HCT116 (cell line): ENCODE measurements at regions not wholly inside any gene's neighbourhood (a gene's known extent, or its start where the extent isn't known, plus 50 kb on each side); places are given as distances from the start of the nearest gene placed in this dataset.

Experiments used
- ATAC-seq: fragments of 200-7000 bp; cut with Tn5 transposase; 2 replicates; pipeline ENCODE4 v1.9.1; 2020; ENCODE audit warnings: mild to moderate bottlenecking, moderate library complexity
- BruUV-seq: library from RNA; stranded (reverse); fragments of 400-500 nt; replicated peaks from 2 replicates; lab custom pipeline; 2021; lab: Mats Ljungman, UMichigan
- CTCF ChIA-PET: fragments of 300-600 bp; sonication (Branson Sonifier 250); formaldehyde crosslinking; loops from one replicate; lab custom pipeline; 2021; ENCODE audit warnings: antibody characterized with exemption; lab: Charles Lee
- POLR2A ChIA-PET: fragments of 300-600, 350-600 bp; sonication (Branson Sonifier 250); formaldehyde crosslinking; loops from one replicate; lab custom pipeline; 2021; ENCODE audit warnings: antibody characterized with exemption; lab: Charles Lee
- RAD21 ChIA-PET, 2 experiments: fragments of 300-600 bp; sonication (Branson Sonifier 250); formaldehyde crosslinking; loops; one replicate each; lab custom pipeline; 2023; ENCODE audit warnings: low total read pairs in 2 of 2; ENCODE audit not compliant: uncharacterized antibody in 2 of 2, unreplicated experiment in 2 of 2, low non-redundant PET in 1 of 2; lab: Charles Lee
- DNase-seq: peaks from one replicate; pipeline ENCODE4 v3.0.0-alpha.2; 2010; ENCODE audit warnings: low read depth, low spot score
- H2AFZ ChIP-seq: fragments of 200-600 bp; shearing (Covaris generic), sonication (generic); 2 replicates; pipeline ENCODE4 v1.6.1; 2017; ENCODE audit warnings: low read depth, mixed run types, mixed read lengths, antibody characterized with exemption, low read length; ENCODE audit not compliant: poor library complexity, severe bottlenecking
- H3K27ac ChIP-seq: 2 replicates; pipeline ENCODE4 v1.5.1; 2012; ENCODE audit warnings: low read depth, low read length
- H3K27me3 ChIP-seq: fragments of 200-600 bp; sonication (generic); 2 replicates; pipeline ENCODE4 v1.6.1; 2016; ENCODE audit warnings: mixed run types, low read length, mixed read lengths; ENCODE audit not compliant: insufficient read depth
- H3K36me3 ChIP-seq, 2 experiments: fragments of 200-500 bp in 1 of 2; fragments of 200-600 bp in 1 of 2; sonication (Bioruptor generic) in 1 of 2; sonication (generic) in 1 of 2; 2 replicates each; pipeline versions ENCODE4 v1.5.1 to v1.6.1; 2014 to 2016; ENCODE audit warnings: low read length in 2 of 2, inconsistent platforms in 1 of 2, mixed read lengths in 1 of 2, mixed run types in 1 of 2; ENCODE audit not compliant: insufficient read depth in 2 of 2, control insufficient read depth in 1 of 2
- H3K4me1 ChIP-seq, 2 experiments: fragments of 200-600 bp in 1 of 2; sonication (generic) in 1 of 2; 2 replicates each; pipeline versions ENCODE4 v1.5.1 to v1.6.1; 2012 to 2017; ENCODE audit warnings: low read length in 2 of 2, inconsistent platforms in 1 of 2, mild to moderate bottlenecking in 1 of 2, mixed read lengths in 1 of 2, mixed run types in 1 of 2, moderate library complexity in 1 of 2; ENCODE audit not compliant: insufficient read depth in 2 of 2, control insufficient read depth in 1 of 2
- H3K4me2 ChIP-seq: fragments of 200-600 bp; sonication (generic); 2 replicates; pipeline ENCODE4 v1.6.1; 2017; ENCODE audit warnings: mixed run types, low read length, mixed read lengths
- H3K4me3 ChIP-seq, 2 experiments: fragments of 200-600 bp in 1 of 2; sonication (generic) in 1 of 2; replicated peaks in 1 of 2; 2 replicates each; pipeline ENCODE4 v1.5.1; 2011 to 2016; ENCODE audit warnings: low read length in 2 of 2, control low read depth in 1 of 2, low read depth in 1 of 2, mild to moderate bottlenecking in 1 of 2, mixed read lengths in 1 of 2, mixed run types in 1 of 2
- H3K79me2 ChIP-seq: fragments of 200-600 bp; sonication (generic); 2 replicates; pipeline ENCODE4 v1.6.1; 2017; ENCODE audit warnings: mild to moderate bottlenecking, mixed run types, low read length, moderate library complexity, mixed read lengths; ENCODE audit not compliant: insufficient read depth
- H3K9ac ChIP-seq: fragments of 200-600 bp; sonication (generic); 2 replicates; pipeline ENCODE4 v1.6.1; 2016; ENCODE audit warnings: low read length, mixed read lengths
- H3K9me2 ChIP-seq: fragments of 200-600 bp; sonication (generic), shearing (Covaris generic); 2 replicates; pipeline ENCODE4 v1.6.1; 2017; ENCODE audit warnings: mixed run types, mild to moderate bottlenecking, moderate library complexity; ENCODE audit not compliant: insufficient read depth
- H3K9me3 ChIP-seq, 2 experiments: fragments of 200-500 bp in 1 of 2; fragments of 200-600 bp in 1 of 2; sonication (Bioruptor generic) in 1 of 2; sonication (generic) in 1 of 2; 2 replicates each; pipeline ENCODE4 v1.6.1; 2014 to 2017; ENCODE audit warnings: low read length in 2 of 2, mixed read lengths in 2 of 2, inconsistent platforms in 1 of 2, low read depth in 1 of 2, mild to moderate bottlenecking in 1 of 2, mixed run types in 1 of 2, moderate library complexity in 1 of 2; ENCODE audit not compliant: control insufficient read depth in 1 of 2, insufficient read depth in 1 of 2
- H4K20me1 ChIP-seq: fragments of 200-600 bp; sonication (generic), shearing (Covaris generic); 2 replicates; pipeline ENCODE4 v1.6.1; 2017; ENCODE audit warnings: mixed run types, mild to moderate bottlenecking, moderate library complexity; ENCODE audit not compliant: insufficient read depth
- EZH2 ChIP-seq: fragments of 200-600 bp; sonication (generic); IDR thresholded peaks from 2 replicates; pipeline ENCODE4 v1.6.1; 2017; ENCODE audit warnings: antibody characterized with exemption, mixed run types
- RAD21 ChIP-seq: IDR thresholded peaks from 2 replicates; pipeline ENCODE4 v1.6.1; 2012; ENCODE audit warnings: low read depth, mild to moderate bottlenecking
- intact Hi-C: fragments of 100-400 bp; cut with micrococcal nuclease; formaldehyde crosslinking; loops from 2 replicates; pipeline ENCODE4 v1.10.0; 2022
- TF ChIP-seq, protein P1 (sequence below), 3 experiments: fragments of 200-600 bp in 1 of 3; sonication (generic) in 1 of 3; IDR thresholded peaks in 2 of 3; conservative IDR thresholded peaks in 1 of 3; 2 replicates each; pipeline ENCODE4 v1.5.1; 2012 to 2017; ENCODE audit warnings: low read depth in 2 of 3, low read length in 2 of 3, antibody characterized with exemption in 1 of 3, borderline replicate concordance in 1 of 3, control low read depth in 1 of 3, mild to moderate bottlenecking in 1 of 3, mixed read lengths in 1 of 3, mixed run types in 1 of 3, moderate library complexity in 1 of 3; ENCODE audit not compliant: insufficient read depth in 1 of 3
- TF ChIP-seq, protein P2 (sequence below): IDR thresholded peaks from 2 replicates; pipeline ENCODE4 v1.6.1; 2011; ENCODE audit warnings: mild to moderate bottlenecking, low read length, moderate library complexity; ENCODE audit not compliant: insufficient replicate concordance; ENCODE audit errors: extremely low read depth

DNA sequence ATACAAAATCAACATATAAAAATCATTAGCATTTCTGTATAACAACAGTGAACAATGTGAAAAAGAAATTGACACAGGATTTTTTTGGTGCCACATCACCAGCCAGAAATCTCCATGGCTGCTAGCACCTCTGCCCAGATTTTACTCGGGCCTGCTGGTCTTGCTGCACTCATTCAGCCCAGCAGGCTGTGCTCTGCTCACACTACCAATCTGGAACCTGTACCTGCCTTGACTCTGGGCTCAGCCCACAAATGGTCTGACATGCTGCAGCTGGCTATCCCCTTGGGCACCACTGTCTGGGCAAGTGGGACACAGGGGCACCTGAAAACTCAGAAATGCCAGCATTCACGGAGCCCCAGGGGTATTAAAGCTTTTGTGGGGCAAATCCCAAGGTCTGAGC is 392.5 kb upstream of the NRXN1 start:
- CTCF ChIA-PET, result interaction anchor here (1.0 to 1.2 kb wide), 2 partner anchors 225 to 371 kb away, joined by 3 to 4 read pairs; no protein-coding TSS in a partner anchor
- intact Hi-C loops, result no loop called here
- Histone ChIP-seq H3K27ac (no peak overlapping the region), H3K4me3 (no peak overlapping the region), H3K36me3 (no peaks in the 10 kb centered on the region), H3K9ac (no peak overlapping the region), H4K20me1 (no peaks in the 10 kb centered on the region), H3K79me2 (no peaks in the 10 kb centered on the region), H3K9me2 (no peaks in the 10 kb centered on the region), H2AFZ (no peak overlapping the region), H3K9me3 (no peaks in the 10 kb centered on the region), H3K27me3 (no peaks in the 10 kb centered on the region), H3K4me1 (no peaks in the 10 kb centered on the region), H3K4me2 (no peak overlapping the region)
- POLR2A ChIA-PET, result no interaction called here
- ATAC-seq (peak; percentile 87), DNase-seq (peak; percentile 26)
- TF ChIP-seq, protein P1, sequence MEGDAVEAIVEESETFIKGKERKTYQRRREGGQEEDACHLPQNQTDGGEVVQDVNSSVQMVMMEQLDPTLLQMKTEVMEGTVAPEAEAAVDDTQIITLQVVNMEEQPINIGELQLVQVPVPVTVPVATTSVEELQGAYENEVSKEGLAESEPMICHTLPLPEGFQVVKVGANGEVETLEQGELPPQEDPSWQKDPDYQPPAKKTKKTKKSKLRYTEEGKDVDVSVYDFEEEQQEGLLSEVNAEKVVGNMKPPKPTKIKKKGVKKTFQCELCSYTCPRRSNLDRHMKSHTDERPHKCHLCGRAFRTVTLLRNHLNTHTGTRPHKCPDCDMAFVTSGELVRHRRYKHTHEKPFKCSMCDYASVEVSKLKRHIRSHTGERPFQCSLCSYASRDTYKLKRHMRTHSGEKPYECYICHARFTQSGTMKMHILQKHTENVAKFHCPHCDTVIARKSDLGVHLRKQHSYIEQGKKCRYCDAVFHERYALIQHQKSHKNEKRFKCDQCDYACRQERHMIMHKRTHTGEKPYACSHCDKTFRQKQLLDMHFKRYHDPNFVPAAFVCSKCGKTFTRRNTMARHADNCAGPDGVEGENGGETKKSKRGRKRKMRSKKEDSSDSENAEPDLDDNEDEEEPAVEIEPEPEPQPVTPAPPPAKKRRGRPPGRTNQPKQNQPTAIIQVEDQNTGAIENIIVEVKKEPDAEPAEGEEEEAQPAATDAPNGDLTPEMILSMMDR (IDR thresholded peaks at IDR 0.05 in 2 of 3, conservative IDR thresholded peaks at IDR 0.05 in 1 of 3; ENCODE audit: borderline replicate concordance in 1 of 3, insufficient read depth in 1 of 3, low read depth in 2 of 3, low read length in 2 of 3), result peak in 2 of 3 experiments; percentile 46 to 56; a peak in 4 of 6 replicates
- TF ChIP-seq EZH2 (no peak), RAD21 (peak; percentile 67)
- TF ChIP-seq, protein P2, sequence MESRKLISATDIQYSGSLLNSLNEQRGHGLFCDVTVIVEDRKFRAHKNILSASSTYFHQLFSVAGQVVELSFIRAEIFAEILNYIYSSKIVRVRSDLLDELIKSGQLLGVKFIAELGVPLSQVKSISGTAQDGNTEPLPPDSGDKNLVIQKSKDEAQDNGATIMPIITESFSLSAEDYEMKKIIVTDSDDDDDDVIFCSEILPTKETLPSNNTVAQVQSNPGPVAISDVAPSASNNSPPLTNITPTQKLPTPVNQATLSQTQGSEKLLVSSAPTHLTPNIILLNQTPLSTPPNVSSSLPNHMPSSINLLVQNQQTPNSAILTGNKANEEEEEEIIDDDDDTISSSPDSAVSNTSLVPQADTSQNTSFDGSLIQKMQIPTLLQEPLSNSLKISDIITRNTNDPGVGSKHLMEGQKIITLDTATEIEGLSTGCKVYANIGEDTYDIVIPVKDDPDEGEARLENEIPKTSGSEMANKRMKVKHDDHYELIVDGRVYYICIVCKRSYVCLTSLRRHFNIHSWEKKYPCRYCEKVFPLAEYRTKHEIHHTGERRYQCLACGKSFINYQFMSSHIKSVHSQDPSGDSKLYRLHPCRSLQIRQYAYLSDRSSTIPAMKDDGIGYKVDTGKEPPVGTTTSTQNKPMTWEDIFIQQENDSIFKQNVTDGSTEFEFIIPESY, result no peak
- no TSS peak for BruUV-seq
- RAD21 ChIA-PET, result no interaction called here
